ENCODE measurements at regions not wholly inside any gene's neighbourhood (a gene's known extent, or its start where the extent isn't known, plus 50 kb on each side); places are given as distances from the start of the nearest gene placed in this dataset.

GRCh38 chr9:24416136-24416535 lies 129.6 kb downstream of the IZUMO3 start:
- TF ChIP-seq NR2F1 (CRISPR knock-in tag; IDR thresholded peaks at IDR 0.05): no peak
- no peak for TF ChIP-seq MAX (IDR thresholded peaks at IDR 0.05)
- no peak for TF ChIP-seq TRAFD1 (CRISPR knock-in tag; IDR thresholded peaks at IDR 0.05; ENCODE audit: borderline replicate concordance)
- no peak for TF ChIP-seq ZFP36 (IDR thresholded peaks at IDR 0.05; ENCODE audit: borderline replicate concordance, low read depth, low read length, partially characterized antibody)
- no peak for TF ChIP-seq ATF6 (CRISPR knock-in tag; conservative IDR thresholded peaks at IDR 0.05)
- no peak for TF ChIP-seq GATAD1 (CRISPR knock-in tag; IDR thresholded peaks at IDR 0.05)
- TF ChIP-seq ZNF263 (CRISPR knock-in tag; IDR thresholded peaks at IDR 0.05): no peak
- TF ChIP-seq BRF2 (CRISPR knock-in tag; IDR thresholded peaks at IDR 0.05): no peak
- TF ChIP-seq ETV5 (CRISPR knock-in tag; IDR thresholded peaks at IDR 0.05; ENCODE audit: borderline replicate concordance): no peak
- no peak for TF ChIP-seq FOXJ3 (CRISPR knock-in tag; IDR thresholded peaks at IDR 0.05; ENCODE audit: borderline replicate concordance)
